ENCODE measurements at regions not wholly inside any gene's neighbourhood (a gene's known extent, or its start where the extent isn't known, plus 50 kb on each side); places are given as distances from the start of the nearest gene placed in this dataset.

- TF ChIP-seq YY1 (IDR thresholded peaks at IDR 0.05; ENCODE audit: insufficient read depth, insufficient read length), result no peak
- no peak for TF ChIP-seq ZNF274 (IDR thresholded peaks at IDR 0.05; ENCODE audit: low read depth, low read length)
- TF ChIP-seq SUZ12 (IDR thresholded peaks at IDR 0.05; ENCODE audit: extremely low read depth, insufficient read depth, insufficient read length), result no peak
Observed at GRCh38 chr15:79643393-79643792, 211.3 kb downstream of the MINAR1 start.
